NCI-H2227 (cell line): ENCODE measurements at regions not wholly inside any gene's neighbourhood (a gene's known extent, or its start where the extent isn't known, plus 50 kb on each side); places are given as distances from the start of the nearest gene placed in this dataset.

Source experiments
- DNase-seq: peaks from one replicate; lab custom pipeline; 2025; ENCODE audit not compliant: unreplicated experiment; lab: John Stamatoyannopoulos, UW

- no peak for DNase-seq
Observed at GRCh38 chr4:183846951-183847350, 58.2 kb upstream of the STOX2 start.

DNA sequence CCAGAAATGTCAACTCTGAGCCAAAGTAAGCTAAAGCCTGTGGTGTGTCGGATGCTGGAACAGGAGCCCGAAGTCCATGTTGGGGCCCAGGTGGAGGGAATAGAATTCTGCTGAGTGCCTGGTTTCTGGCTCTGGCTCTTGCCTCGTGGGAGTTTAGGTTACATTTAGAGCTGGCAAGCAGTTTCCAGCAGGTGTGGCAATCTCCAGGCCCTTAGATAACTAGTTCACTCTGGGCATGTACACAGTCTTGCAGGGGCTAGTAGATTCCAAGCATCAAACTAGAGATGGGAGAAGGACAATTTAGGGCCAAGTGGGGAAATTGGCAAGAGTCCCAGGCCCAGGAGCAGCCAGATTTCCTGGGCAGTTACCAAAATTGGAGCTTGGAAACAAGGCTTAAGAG, 56.3 kb upstream of the STOX2 start:
- DNase-seq: no peak

GRCh38 chr4:183852910-183853547, 52.1 kb upstream of the STOX2 start:
- no peak for DNase-seq

DNA sequence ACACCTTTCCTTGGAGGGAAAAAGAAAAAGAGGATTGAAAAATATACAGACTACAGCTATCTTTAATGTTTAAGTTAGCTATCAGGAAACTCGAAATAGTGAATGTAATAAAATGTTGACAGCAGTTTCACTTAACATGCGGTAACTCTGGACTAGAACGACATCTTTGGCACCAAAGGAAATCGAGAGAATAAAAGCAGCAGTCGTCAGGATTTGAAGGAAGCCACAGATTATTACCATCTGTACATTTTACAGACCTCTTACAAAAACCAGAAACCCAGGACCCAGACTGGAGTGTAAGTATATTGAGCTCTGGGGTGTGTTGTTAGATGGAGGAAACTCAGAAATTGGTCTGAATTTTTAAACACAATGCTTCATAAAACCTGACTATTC, 51.6 kb upstream of the STOX2 start:
- no peak for DNase-seq
